NCI-H446 treated with DMSO at 0.1 percent for 48 hours (cell line): ENCODE measurements at regions not wholly inside any gene's neighbourhood (a gene's known extent, or its start where the extent isn't known, plus 50 kb on each side); places are given as distances from the start of the nearest gene placed in this dataset.

Source experiments
- DNase-seq: peaks from one replicate; lab custom pipeline; 2025; lab: John Stamatoyannopoulos, UW

DNA sequence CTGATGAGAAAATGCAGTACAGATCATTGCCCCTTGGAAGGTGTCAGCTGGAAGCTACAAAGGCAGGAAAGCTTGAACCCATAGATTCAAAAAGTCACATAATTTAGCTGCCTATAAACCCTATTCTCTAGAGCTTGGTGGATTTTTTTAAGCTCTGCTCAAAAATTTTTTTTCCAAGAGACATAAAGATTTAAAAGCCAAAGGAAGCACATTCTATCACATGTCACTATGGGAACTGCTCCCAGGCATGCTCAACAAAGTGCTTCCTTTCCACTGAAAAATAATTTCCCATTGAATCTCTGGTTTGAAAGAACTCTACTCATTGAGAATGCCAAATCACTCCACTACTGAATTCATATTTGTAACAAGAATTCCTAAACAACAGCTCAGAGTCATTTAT lies 419.8 kb downstream of the CETN3 start:
- DNase-seq = no peak

GRCh38 chr5:89988998-89989655 lies 420.4 kb downstream of the CETN3 start:
- no peak for DNase-seq

- DNase-seq = no peak
Observed at GRCh38 chr5:89988129-89988810, 421.3 kb downstream of the CETN3 start.

DNA sequence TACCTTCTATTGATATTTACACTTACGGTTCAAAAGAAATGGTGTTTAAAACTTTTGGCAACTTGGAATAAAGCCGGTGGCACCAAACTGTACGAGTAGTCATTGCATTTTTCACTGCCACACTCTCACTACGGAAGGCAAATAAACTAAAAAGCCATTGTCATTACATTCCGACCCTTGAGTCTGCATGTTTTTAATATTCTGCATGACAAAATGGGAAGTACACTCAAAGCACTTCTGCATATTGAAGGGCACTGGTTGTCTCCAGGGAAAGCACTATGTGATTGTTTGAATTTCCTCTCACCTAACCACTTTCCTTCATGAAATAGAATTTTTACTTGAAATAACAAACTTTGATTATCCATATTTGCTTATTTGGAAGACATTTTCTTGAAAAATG lies 426.3 kb downstream of the CETN3 start:
- DNase-seq = no peak

GRCh38 chr5:89981878-89982773 lies 427.4 kb downstream of the CETN3 start:
- no peak for DNase-seq

DNA sequence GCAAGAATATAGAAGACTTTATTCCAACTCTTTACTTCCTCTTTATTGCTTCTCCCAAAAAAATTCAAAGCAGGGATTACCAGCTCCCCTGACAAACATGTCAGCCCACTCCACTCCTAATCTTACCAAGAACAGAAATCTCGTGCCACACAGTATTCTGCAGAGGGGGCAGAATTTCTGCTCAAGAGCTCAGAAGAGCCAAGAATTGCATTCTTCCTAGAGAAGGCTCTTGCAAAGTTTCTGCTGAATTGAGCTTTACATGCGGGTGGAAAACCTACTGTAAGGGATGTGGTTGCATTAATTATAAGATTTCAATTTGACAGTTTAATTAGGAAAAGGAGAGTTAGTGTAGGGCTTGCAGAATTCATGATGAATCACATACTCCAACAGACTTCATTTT lies 428.5 kb downstream of the CETN3 start:
- no peak for DNase-seq

DNA sequence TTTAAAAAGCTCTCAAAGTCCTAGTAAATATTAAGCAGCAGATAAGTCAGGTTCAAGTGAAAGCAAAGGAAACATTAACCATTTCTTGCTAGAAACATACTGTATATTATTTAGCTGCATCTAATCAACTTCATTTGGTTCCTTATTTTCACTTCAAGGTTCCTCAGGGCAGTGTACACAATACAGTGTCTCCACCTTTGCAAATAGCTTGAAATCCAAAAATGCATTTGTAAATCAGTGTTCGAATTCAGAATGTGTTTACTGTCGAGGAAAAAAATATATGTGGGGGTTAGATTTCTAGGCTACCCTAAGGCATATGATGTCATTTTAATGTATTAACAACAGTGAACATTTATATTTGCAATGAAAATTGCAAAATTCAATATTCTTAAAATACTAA lies 436.0 kb downstream of the CETN3 start:
- DNase-seq = no peak

- no peak for DNase-seq
Observed at GRCh38 chr5:89972901-89973300, 436.7 kb downstream of the CETN3 start.

GRCh38 chr5:89968958-89969381 lies 440.6 kb downstream of the CETN3 start:
- DNase-seq = no peak

DNA sequence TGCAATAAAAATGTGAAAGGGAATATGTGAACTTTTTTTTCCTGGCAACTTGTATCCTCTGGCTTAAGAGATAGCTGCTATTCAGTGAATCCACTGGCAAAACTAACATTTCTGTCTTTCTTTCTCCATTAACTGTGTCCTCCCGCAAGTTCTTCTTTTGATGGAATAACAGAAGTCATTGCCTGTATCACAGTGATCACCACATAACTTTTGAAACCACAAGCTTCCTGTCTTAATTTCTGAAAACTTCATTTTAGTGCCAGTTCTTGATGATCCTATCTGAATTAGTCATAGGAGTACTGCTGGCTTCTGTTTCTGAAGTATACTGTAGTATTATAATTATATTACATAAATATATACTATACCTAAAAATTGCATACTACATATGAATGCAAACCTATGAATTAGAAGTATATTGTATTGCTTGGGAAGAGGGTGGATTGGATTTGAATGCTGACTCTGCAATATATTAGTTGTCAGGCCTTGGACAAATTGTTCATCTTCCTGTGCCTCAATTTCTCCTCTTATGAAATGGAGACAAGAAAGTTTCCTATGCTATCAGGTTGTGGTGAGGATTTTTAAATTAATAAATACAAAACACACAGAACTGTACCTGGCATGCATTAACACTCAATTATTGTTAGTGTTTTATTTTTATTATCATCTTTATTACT lies 441.6 kb downstream of the CETN3 start:
- DNase-seq = no peak

DNA sequence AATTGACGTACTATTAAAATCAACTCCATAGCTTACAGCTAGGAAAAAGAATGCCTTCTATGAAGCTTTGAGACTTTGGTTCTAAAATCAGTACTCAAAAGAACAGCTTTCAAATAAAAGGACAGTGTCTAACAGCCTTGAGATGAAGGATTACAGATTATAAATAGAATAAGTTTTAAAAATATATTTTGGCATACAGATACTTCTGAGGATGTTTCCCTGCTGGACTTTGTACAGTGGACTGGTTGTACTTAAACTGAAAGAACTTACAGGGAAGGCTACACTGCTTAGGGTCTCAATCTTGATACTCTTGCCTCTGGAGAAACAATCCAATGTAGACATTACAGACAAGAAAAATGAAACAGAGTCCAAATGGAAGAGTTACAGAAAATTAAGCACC lies 452.7 kb downstream of the CETN3 start:
- no peak for DNase-seq

GRCh38 chr5:89954916-89955315 lies 454.6 kb downstream of the CETN3 start:
- DNase-seq = no peak

DNA sequence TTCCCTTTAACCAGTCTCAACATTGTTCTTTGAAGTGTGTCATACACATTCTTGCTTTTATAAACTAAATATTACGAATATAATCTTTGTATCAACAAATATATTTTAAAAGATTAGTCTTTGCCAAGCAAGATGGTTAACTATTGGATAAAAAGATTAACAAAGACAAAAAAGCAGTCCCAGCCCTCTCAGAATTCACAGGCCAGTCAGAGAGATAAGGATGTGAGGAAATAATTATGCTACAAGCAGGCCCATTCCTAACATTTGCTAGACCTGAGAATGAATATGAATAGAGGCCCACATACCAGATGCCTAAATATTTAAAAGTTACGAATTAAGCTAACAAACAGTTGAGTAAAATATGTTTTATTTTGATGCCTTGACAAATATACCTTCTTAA lies 457.7 kb downstream of the CETN3 start:
- DNase-seq = no peak

DNA sequence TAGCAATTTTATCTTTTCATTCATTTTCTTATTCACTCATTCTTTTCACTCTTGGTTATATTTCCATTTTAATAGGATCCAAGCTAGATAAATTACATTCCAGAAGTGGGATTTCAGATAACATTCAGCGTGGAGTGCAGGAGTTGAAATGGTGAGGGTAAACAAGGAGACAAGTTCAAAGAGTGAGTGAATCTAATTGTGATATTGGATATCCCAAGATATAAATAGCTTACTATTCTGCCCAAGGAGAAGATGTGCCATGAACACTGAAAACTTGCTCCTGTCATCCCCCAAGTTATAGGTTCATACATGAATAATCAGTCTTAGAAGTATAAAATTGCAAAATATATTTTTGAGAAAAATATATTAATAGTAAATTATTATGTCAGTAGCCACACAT lies 459.3 kb downstream of the CETN3 start:
- no peak for DNase-seq

DNA sequence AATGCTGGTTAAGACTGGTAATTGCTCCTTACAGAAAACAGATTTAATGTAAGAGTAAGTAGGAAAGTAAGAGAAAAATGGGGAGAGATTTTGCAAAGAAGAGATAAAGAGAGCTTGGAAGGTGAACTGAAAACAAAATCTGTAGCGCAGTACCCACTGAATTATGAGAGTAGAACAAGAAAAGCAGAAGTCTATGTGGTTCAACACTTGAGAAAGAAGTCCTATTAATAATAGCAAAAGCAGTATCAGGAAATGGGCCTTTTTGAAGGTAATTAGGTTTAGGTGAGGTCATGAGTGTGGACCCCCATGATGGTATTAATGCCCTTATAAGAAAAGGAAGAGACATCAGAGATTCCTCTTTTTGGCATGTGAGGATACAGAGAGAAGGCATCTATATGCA lies 460.6 kb downstream of the CETN3 start:
- DNase-seq = no peak

- no peak for DNase-seq
Observed at GRCh38 chr5:89946916-89947315, 462.6 kb downstream of the CETN3 start.

DNA sequence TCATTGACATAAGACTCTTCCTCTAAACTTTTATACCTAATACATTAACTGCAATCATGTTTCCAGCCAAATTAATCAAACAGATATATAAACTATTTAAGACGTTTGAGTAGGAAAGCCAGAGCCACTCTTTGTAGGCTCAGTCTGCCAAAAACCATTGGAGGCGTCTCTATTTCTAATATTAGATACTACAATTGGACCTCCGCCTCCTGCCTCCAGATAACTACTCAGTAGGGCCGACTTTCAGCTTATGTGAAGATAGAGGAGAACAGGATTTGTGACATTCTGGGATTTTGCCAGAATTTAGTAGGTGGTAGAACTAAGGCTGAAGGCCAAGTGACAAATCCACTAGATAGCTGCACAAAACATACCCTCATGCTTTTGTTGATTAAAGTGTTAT lies 463.0 kb downstream of the CETN3 start:
- DNase-seq = peak; percentile 44

DNA sequence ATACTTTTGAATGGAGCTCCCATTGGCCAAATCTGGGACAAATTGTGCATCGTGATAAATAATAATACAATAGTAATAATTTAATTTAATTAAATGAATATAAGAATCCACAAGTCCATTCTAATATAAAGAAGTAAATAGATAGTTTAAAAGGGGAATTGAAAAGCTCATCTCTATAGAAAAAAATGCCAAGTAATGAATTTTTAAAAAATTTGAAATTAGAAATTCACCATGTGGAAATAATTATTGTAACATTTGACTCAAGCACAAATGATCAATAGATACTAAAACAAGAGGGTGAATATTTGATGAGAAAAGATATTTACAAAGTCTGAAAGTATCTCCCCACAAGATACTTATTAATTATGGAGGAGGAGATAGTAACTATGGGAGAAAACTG lies 467.4 kb downstream of the CETN3 start:
- no peak for DNase-seq

DNA sequence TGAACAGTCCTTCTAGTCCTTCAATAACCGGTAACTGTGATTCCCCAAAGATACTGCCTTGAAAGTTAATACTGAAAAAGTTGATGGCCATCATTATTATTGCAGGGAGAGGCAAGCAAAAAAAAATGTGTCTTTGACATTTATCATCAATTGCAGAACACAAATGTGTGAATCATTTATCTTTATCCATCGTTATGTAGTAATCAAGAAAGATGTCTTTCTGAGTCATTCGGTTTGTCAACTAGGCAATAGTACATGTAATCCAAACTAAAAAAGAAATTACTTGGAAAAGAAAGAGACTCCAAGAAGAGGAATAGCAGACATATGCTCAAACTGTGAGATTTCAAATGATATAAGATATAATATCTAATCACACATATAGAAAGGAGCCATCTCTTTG lies 473.0 kb downstream of the CETN3 start:
- no peak for DNase-seq

- no peak for DNase-seq
Observed at GRCh38 chr5:89934069-89934468, 475.5 kb downstream of the CETN3 start.

DNA sequence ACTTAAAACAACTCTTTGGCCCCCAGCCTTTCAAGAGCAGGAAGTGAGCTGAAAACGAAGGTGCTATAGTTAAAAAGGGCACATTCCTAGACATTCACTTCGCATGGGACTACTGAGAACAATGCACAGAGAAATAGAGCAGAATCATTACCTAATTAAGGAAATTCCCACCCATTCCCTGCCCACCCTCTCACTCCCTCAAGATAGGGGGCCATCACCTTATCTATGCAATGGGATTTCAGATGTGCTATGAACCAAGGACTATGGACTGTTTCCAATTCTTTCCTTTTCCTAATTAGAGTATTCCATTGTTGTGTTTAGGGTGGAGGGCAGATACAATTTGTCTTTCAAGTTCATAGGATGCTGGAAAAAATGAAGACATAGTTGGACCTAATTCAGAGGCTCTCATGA lies 476.8 kb downstream of the CETN3 start:
- DNase-seq = no peak

- DNase-seq = no peak
Observed at GRCh38 chr5:89930591-89931392, 478.8 kb downstream of the CETN3 start.
